CD4-positive, alpha-beta T cell (primary cell): ENCODE measurements at regions not wholly inside any gene's neighbourhood (a gene's known extent, or its start where the extent isn't known, plus 50 kb on each side); places are given as distances from the start of the nearest gene placed in this dataset.

Source experiments
- ATAC-seq: fragments of 200-7000 bp; cut with Tn5 transposase; one replicate; pipeline ENCODE4 v1.10.0; 2022; ENCODE audit warnings: mild to moderate bottlenecking; ENCODE audit not compliant: poor library complexity
- CTCF ChIA-PET: fragments of 350-600 bp; sonication (Branson Sonifier 250); formaldehyde crosslinking; loops from one replicate; lab custom pipeline; 2021; ENCODE audit warnings: antibody characterized with exemption, inconsistent platforms; lab: Charles Lee
- POLR2A ChIA-PET: fragments of 350-600 bp; sonication (Branson Sonifier 250); formaldehyde crosslinking; loops from one replicate; lab custom pipeline; 2021; ENCODE audit warnings: antibody characterized with exemption, inconsistent platforms; lab: Charles Lee
- DNase-seq, 14 experiments: peaks; one replicate each; pipeline ENCODE4 v3.0.0-alpha.2; 2013 to 2020; ENCODE audit warnings: mixed read lengths in 2 of 14
- H3K27ac ChIP-seq, 2 donors: one replicate each; pipeline versions ENCODE4 v1.5.1 to v1.7.0; 2013; ENCODE audit warnings: low read length in 2 of 2, low read depth in 1 of 2, mild to moderate bottlenecking in 1 of 2
- H3K27me3 ChIP-seq, 2 experiments: 1 replicate in 1 of 2; 2 replicates in 1 of 2; pipeline versions ENCODE4 v1.6.1 to v1.7.0; 2013; ENCODE audit warnings: low read length in 2 of 2, control low read depth in 1 of 2, mild to moderate bottlenecking in 1 of 2, moderate library complexity in 1 of 2; ENCODE audit not compliant: insufficient read depth in 2 of 2, control insufficient read depth in 1 of 2
- H3K36me3 ChIP-seq: one replicate; pipeline ENCODE4 v1.6.1; 2013; ENCODE audit warnings: low read length, control low read depth; ENCODE audit not compliant: insufficient read depth
- H3K4me1 ChIP-seq: one replicate; pipeline ENCODE4 v1.6.1; 2013; ENCODE audit warnings: low read length, control low read depth; ENCODE audit not compliant: insufficient read depth
- H3K4me3 ChIP-seq: one replicate; pipeline ENCODE4 v1.5.1; 2013; ENCODE audit warnings: mild to moderate bottlenecking, low read length, moderate library complexity
- H3K9me3 ChIP-seq, 2 experiments: 1 replicate in 1 of 2; 2 replicates in 1 of 2; pipeline versions ENCODE4 v1.6.1 to v1.7.0; 2013; ENCODE audit warnings: low read length in 2 of 2, mild to moderate bottlenecking in 2 of 2, control low read depth in 1 of 2, moderate library complexity in 1 of 2; ENCODE audit not compliant: control insufficient read depth in 1 of 2, insufficient read depth in 1 of 2
- H3K27ac Mint-ChIP-seq: one replicate; pipeline ENCODE4 v1.8.0; 2020; ENCODE audit warnings: mixed read lengths
- H3K27me3 Mint-ChIP-seq: one replicate; pipeline ENCODE4 v1.8.0; 2021; ENCODE audit warnings: mixed read lengths
- H3K36me3 Mint-ChIP-seq: one replicate; pipeline ENCODE4 v1.8.0; 2021; ENCODE audit warnings: low read depth, mixed read lengths
- H3K4me1 Mint-ChIP-seq: one replicate; pipeline ENCODE4 v1.8.0; 2021; ENCODE audit warnings: low read depth, mixed read lengths
- H3K4me3 Mint-ChIP-seq: one replicate; pipeline ENCODE4 v1.8.0; 2020; ENCODE audit warnings: mild to moderate bottlenecking, mixed read lengths
- H3K9me3 Mint-ChIP-seq: one replicate; pipeline ENCODE4 v1.8.0; 2020; ENCODE audit warnings: mixed read lengths
- intact Hi-C, 2 experiments: fragments of 100-400 bp; cut with DNase I in 1 of 2; cut with micrococcal nuclease in 1 of 2; formaldehyde crosslinking; loops; one replicate each; pipeline versions ENCODE4 v1.15.1 to v1.9.0; 2023 to 2025; cut with DNase I, micrococcal nuclease
- TF ChIP-seq, protein P1 (sequence below): fragments of 200-600 bp; IDR thresholded peaks from one replicate; pipeline ENCODE4 v1.8.0; 2022; ENCODE audit warnings: antibody characterized with exemption, mild to moderate bottlenecking

DNA sequence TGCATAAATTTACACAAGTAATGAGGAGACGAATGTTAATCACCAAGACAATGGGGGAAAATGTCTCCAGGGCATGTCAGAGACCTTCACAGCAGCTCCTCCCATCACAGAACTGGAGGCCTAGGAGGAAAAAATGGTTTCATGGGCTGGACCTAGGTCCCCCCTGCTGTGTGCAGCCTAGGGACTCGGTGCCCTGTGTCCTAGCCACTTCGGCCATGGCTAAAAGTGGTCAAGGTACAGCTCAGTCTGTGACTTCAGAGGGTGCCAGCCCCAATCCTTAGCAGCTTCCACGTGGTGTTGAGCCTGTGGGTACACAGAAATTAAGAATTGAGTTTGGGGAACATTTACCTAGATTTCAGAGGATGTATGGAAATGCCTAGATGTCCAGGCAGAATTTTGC, 152.2 kb upstream of the KCNJ3 start:
- ATAC-seq, result no peak
- H3K36me3 Mint-ChIP-seq, result no peaks in the 10 kb centered on the region
- TF ChIP-seq, protein P1, sequence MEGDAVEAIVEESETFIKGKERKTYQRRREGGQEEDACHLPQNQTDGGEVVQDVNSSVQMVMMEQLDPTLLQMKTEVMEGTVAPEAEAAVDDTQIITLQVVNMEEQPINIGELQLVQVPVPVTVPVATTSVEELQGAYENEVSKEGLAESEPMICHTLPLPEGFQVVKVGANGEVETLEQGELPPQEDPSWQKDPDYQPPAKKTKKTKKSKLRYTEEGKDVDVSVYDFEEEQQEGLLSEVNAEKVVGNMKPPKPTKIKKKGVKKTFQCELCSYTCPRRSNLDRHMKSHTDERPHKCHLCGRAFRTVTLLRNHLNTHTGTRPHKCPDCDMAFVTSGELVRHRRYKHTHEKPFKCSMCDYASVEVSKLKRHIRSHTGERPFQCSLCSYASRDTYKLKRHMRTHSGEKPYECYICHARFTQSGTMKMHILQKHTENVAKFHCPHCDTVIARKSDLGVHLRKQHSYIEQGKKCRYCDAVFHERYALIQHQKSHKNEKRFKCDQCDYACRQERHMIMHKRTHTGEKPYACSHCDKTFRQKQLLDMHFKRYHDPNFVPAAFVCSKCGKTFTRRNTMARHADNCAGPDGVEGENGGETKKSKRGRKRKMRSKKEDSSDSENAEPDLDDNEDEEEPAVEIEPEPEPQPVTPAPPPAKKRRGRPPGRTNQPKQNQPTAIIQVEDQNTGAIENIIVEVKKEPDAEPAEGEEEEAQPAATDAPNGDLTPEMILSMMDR, result no peak
- H3K4me3 ChIP-seq, result no peak overlapping the region
- DNase-seq, result no peak
- peaks cover 0 to 13% of the 10 kb centered on the region in 2 experiments for H3K9me3 ChIP-seq
- ChIA-PET CTCF (no interaction called here), POLR2A (no interaction called here)
- H3K4me1 Mint-ChIP-seq, result no peaks in the 10 kb centered on the region
- peaks cover 4% of the 10 kb centered on the region for H3K9me3 Mint-ChIP-seq
- H3K4me1 ChIP-seq, result no peaks in the 10 kb centered on the region
- no peaks in the 10 kb centered on the region for H3K27me3 Mint-ChIP-seq
- no peak overlapping the region for H3K27ac Mint-ChIP-seq
- no peak overlapping the region for H3K27ac ChIP-seq
- no peaks in the 10 kb centered on the region for H3K36me3 ChIP-seq
- no peak overlapping the region for H3K4me3 Mint-ChIP-seq
- intact Hi-C loops, result no loop called here
- no peaks in the 10 kb centered on the region for H3K27me3 ChIP-seq

DNA sequence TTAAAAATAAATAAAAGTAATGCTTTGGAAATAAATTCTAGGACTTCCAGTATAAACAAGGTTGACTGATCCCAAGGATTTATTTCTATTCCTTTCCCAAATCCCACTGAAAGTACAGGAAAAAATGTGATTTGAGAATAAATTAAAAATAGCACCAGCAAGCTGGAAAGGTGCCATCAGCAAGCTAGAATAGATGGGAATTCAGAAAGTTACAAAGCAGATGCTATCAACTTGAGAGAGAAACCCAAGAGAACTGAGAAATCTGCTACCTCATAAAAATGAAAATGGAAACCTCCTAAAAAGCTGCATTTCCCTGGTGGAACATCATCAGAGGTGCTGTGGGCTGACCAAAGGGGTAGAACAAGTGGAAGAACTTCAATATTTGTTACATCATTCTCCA, 148.6 kb upstream of the KCNJ3 start:
- CTCF ChIA-PET, result no interaction called here
- Mint-ChIP-seq H3K36me3 (no peaks in the 10 kb centered on the region), H3K9me3 (peaks cover 4% of the 10 kb centered on the region), H3K4me1 (no peaks in the 10 kb centered on the region), H3K27me3 (no peaks in the 10 kb centered on the region), H3K4me3 (no peak overlapping the region), H3K27ac (no peak overlapping the region)
- DNase-seq, result no peak
- H3K4me3 ChIP-seq, result no peak overlapping the region
- no peaks in the 10 kb centered on the region for H3K4me1 ChIP-seq
- ATAC-seq, result no peak
- TF ChIP-seq, protein P1, result no peak
- H3K9me3 ChIP-seq, result peaks cover 0 to 13% of the 10 kb centered on the region in 2 experiments
- POLR2A ChIA-PET, result no interaction called here
- H3K27me3 ChIP-seq, result no peaks in the 10 kb centered on the region
- intact Hi-C loops, result no loop called here
- no peaks in the 10 kb centered on the region for H3K36me3 ChIP-seq
- H3K27ac ChIP-seq, result no peak overlapping the region

DNA sequence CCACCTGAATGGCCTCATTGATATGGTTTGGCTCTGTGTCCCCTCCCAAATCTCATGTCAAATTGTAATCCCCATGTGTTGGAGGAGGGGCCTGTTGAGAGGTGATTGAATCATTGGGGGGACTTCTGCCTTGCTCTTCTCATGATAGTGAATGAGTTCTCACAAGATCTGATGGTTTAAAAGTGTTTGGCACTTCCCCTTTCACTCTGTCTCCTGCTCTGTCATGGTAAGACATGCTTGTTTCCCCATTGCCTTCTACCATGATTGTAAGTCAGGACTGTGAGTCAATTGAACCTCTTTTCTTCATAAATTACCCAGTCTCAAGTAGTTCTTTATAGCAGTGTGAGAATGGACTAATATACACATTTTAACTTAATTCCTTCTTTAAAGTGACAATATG, 146.8 kb upstream of the KCNJ3 start:
- no peak overlapping the region for H3K27ac ChIP-seq
- POLR2A ChIA-PET, result no interaction called here
- no peaks in the 10 kb centered on the region for H3K36me3 Mint-ChIP-seq

More for the DNA sequence above, 146.8 kb upstream of the KCNJ3 start:
- Mint-ChIP-seq H3K4me1 (no peaks in the 10 kb centered on the region), H3K27me3 (no peaks in the 10 kb centered on the region), H3K4me3 (no peak overlapping the region), H3K27ac (no peak overlapping the region), H3K9me3 (peaks cover 2% of the 10 kb centered on the region)
- ATAC-seq (no peak), DNase-seq (no peak)
- CTCF ChIA-PET, result no interaction called here
- H3K9me3 ChIP-seq, result peaks cover 0 to 8% of the 10 kb centered on the region in 2 experiments
- no peak overlapping the region for H3K4me3 ChIP-seq
- TF ChIP-seq, protein P1, result no peak
- no peaks in the 10 kb centered on the region for H3K27me3 ChIP-seq
- no peaks in the 10 kb centered on the region for H3K4me1 ChIP-seq
- no peaks in the 10 kb centered on the region for H3K36me3 ChIP-seq
- intact Hi-C loops, result no loop called here
